Smooth muscle cell (in vitro differentiated cells): ENCODE measurements at regions not wholly inside any gene's neighbourhood (a gene's known extent, or its start where the extent isn't known, plus 50 kb on each side); places are given as distances from the start of the nearest gene placed in this dataset.

Experiments
- DNase-seq: peaks from one replicate; lab custom pipeline; 2025; ENCODE audit not compliant: unreplicated experiment; lab: John Stamatoyannopoulos, UW
- H2AFZ ChIP-seq: fragments of 200-600 bp; sonication (generic); 2 replicates; pipeline ENCODE4 v1.6.0; 2016; ENCODE audit warnings: antibody characterized with exemption, low read depth, mild to moderate bottlenecking
- H3F3A ChIP-seq: fragments of 200-600 bp; sonication (generic); 2 replicates; pipeline ENCODE4 v1.6.0; 2017; ENCODE audit warnings: antibody characterized with exemption, low read depth
- H3K27ac ChIP-seq: fragments of 200-600 bp; sonication (generic); 2 replicates; pipeline ENCODE4 v1.5.1; 2016; ENCODE audit warnings: low read depth, mild to moderate bottlenecking
- H3K27me3 ChIP-seq: fragments of 200-600 bp; sonication (generic); 2 replicates; pipeline ENCODE4 v1.6.1; 2016; ENCODE audit warnings: low read depth, mild to moderate bottlenecking
- H3K36me3 ChIP-seq: fragments of 200-600 bp; sonication (generic); 2 replicates; pipeline ENCODE4 v1.5.1; 2016; ENCODE audit warnings: low read depth
- H3K4me1 ChIP-seq: fragments of 200-600 bp; sonication (generic); 2 replicates; pipeline ENCODE4 v1.5.1; 2016; ENCODE audit warnings: low read depth
- H3K4me2 ChIP-seq: fragments of 200-600 bp; sonication (generic); 2 replicates; pipeline ENCODE4 v1.6.0; 2016; ENCODE audit warnings: mild to moderate bottlenecking
- H3K4me3 ChIP-seq: fragments of 200-600 bp; sonication (generic); 2 replicates; pipeline ENCODE4 v1.5.1; 2016; ENCODE audit warnings: mild to moderate bottlenecking
- H3K79me2 ChIP-seq: fragments of 200-600 bp; sonication (generic); 2 replicates; pipeline ENCODE4 v1.6.0; 2016; ENCODE audit warnings: low read depth, mild to moderate bottlenecking
- H3K9ac ChIP-seq: fragments of 200-600 bp; sonication (generic); 2 replicates; pipeline ENCODE4 v1.6.0; 2016; ENCODE audit warnings: low read depth
- H3K9me3 ChIP-seq: fragments of 200-600 bp; sonication (generic); replicated peaks from 2 replicates; pipeline ENCODE4 v1.5.1; 2016; ENCODE audit warnings: low read depth
- H4K20me1 ChIP-seq: fragments of 200-600 bp; sonication (generic); 2 replicates; pipeline ENCODE4 v1.6.0; 2016; ENCODE audit warnings: low read depth
- CTCF ChIP-seq: fragments of 200-600 bp; sonication (generic); IDR thresholded peaks from 2 replicates; pipeline ENCODE4 v1.5.1; 2017; ENCODE audit warnings: borderline replicate concordance, mild to moderate bottlenecking, antibody characterized with exemption; ENCODE audit not compliant: insufficient read depth, poor library complexity, severe bottlenecking
- WGBS: methylation state at CpG from one replicate; pipeline ENCODE4 v1.1.7; 2016; ENCODE audit warnings: low lambda C conversion rate; 5-methylcytosine and 5-hydroxymethylcytosine counted together

- WGBS, result 88% methylated on average over 13 of the region's 13 CpGs
- no peaks in the 10 kb centered on the region for H3K9me3 ChIP-seq
- H3K27me3 ChIP-seq, result no peaks in the 10 kb centered on the region
- no peaks in the 10 kb centered on the region for H3F3A ChIP-seq
- H3K4me1 ChIP-seq, result peaks cover 5% of the 10 kb centered on the region
- no peak for DNase-seq
- no peaks in the 10 kb centered on the region for H3K79me2 ChIP-seq
- H2AFZ ChIP-seq, result no peak overlapping the region
- H3K36me3 ChIP-seq, result no peaks in the 10 kb centered on the region
- H3K4me3 ChIP-seq, result no peak overlapping the region
- H4K20me1 ChIP-seq, result no peaks in the 10 kb centered on the region
- TF ChIP-seq CTCF, result no peak
- no peak overlapping the region for H3K4me2 ChIP-seq
- no peak overlapping the region for H3K27ac ChIP-seq
- H3K9ac ChIP-seq, result no peak overlapping the region
Observed at GRCh38 chr16:86640265-86640843, 62.0 kb downstream of the FOXL1 start.

- no peaks in the 10 kb centered on the region for H3K27me3 ChIP-seq
- no peaks in the 10 kb centered on the region for H3K36me3 ChIP-seq
- no peaks in the 10 kb centered on the region for H4K20me1 ChIP-seq
- no peaks in the 10 kb centered on the region for H3F3A ChIP-seq
- H2AFZ ChIP-seq, result no peak overlapping the region
- 96% methylated on average over 1 of the region's 1 CpG for WGBS
- no peaks in the 10 kb centered on the region for H3K9me3 ChIP-seq
- no peak for TF ChIP-seq CTCF
- no peak overlapping the region for H3K4me3 ChIP-seq
- no peaks in the 10 kb centered on the region for H3K4me1 ChIP-seq
- no peaks in the 10 kb centered on the region for H3K79me2 ChIP-seq
- no peak for DNase-seq
- no peak overlapping the region for H3K4me2 ChIP-seq
- no peak overlapping the region for H3K9ac ChIP-seq
- no peak overlapping the region for H3K27ac ChIP-seq
Observed at GRCh38 chr16:86642087-86642486, 63.7 kb downstream of the FOXL1 start.

- Histone ChIP-seq H3K79me2 (no peaks in the 10 kb centered on the region), H4K20me1 (no peaks in the 10 kb centered on the region), H3K4me2 (no peak overlapping the region), H3K27ac (no peak overlapping the region), H3F3A (no peaks in the 10 kb centered on the region), H3K4me1 (no peaks in the 10 kb centered on the region), H3K9ac (no peak overlapping the region), H3K9me3 (no peaks in the 10 kb centered on the region), H3K27me3 (no peaks in the 10 kb centered on the region), H2AFZ (no peak overlapping the region), H3K4me3 (no peak overlapping the region), H3K36me3 (no peaks in the 10 kb centered on the region)
- DNase-seq, result no peak
- 86% methylated on average over 6 of the region's 6 CpGs for WGBS
- no peak for TF ChIP-seq CTCF
Observed at GRCh38 chr16:86643671-86644070, 65.3 kb downstream of the FOXL1 start.

GRCh38 chr16:86647561-86647960 is 69.2 kb downstream of the FOXL1 start:
- Histone ChIP-seq H2AFZ (no peak overlapping the region), H3K79me2 (no peaks in the 10 kb centered on the region), H3K9ac (no peak overlapping the region), H3K4me1 (no peaks in the 10 kb centered on the region), H3K4me3 (no peak overlapping the region), H3K4me2 (no peak overlapping the region), H3K36me3 (no peaks in the 10 kb centered on the region), H3K9me3 (no peaks in the 10 kb centered on the region), H3F3A (no peaks in the 10 kb centered on the region), H3K27ac (no peak overlapping the region), H3K27me3 (no peaks in the 10 kb centered on the region), H4K20me1 (no peaks in the 10 kb centered on the region)
- WGBS, result 97% methylated on average over 2 of the region's 2 CpGs
- no peak for DNase-seq
- no peak for TF ChIP-seq CTCF
